Stimulated activated effector memory CD8-positive, alpha-beta T cell treated with anti-CD3 and anti-CD28 coated beads, Interleukin-12 subunit alpha, Interleukin-12 subunit beta, amount 100 ng/mL, for 72 hours (primary cell): ENCODE measurements at regions not wholly inside any gene's neighbourhood (a gene's known extent, or its start where the extent isn't known, plus 50 kb on each side); places are given as distances from the start of the nearest gene placed in this dataset.
"Not testable (repeated sequence)": the region's sequence is repeated elsewhere in the genome, so short reads cannot be mapped to it uniquely, and the experiment has no call there.

ENCODE experiments used
- ATAC-seq: fragments of 150-1000 bp; cut with Tn5 transposase; 2 replicates; pipeline ENCODE4 v1.10.0; 2021
- DNase-seq, 2 donors: peaks; one replicate each; pipeline ENCODE4 v3.0.0; 2021 to 2022; ENCODE audit warnings: low spot score in 2 of 2
- H3K27ac Mint-ChIP-seq: one replicate; pipeline ENCODE4 v1.8.0; 2022; ENCODE audit warnings: mild to moderate bottlenecking, mixed read lengths
- H3K36me3 Mint-ChIP-seq: one replicate; pipeline ENCODE4 v1.8.0; 2022; ENCODE audit warnings: mild to moderate bottlenecking, mixed read lengths
- H3K4me1 Mint-ChIP-seq: one replicate; pipeline ENCODE4 v1.8.0; 2022; ENCODE audit warnings: mixed read lengths
- H3K4me3 Mint-ChIP-seq: one replicate; pipeline ENCODE4 v1.8.0; 2022; ENCODE audit warnings: mild to moderate bottlenecking, mixed read lengths
- H3K9me3 Mint-ChIP-seq: one replicate; pipeline ENCODE4 v1.8.0; 2022; ENCODE audit warnings: mixed read lengths

DNA sequence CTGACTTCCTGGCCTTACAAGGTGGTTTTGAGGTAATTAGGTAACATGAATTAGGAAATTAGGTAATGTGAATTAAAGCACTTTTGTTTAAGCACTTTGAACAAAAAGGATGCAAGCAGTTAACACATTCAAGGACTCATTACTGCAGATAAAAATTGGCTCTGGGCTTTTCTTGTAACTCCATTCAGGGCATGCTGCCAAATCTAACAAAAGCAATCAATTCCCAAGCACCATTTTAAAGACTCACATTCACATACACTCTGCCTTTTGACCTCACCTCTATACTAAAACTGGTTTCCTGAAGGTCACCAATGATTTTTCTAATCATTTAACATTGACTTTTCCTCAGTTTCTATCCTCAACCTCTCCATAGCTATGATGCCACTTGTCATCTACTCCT is 251.2 kb upstream of the RHOBTB1 start:
- no peak overlapping the region for H3K27ac Mint-ChIP-seq

DNA sequence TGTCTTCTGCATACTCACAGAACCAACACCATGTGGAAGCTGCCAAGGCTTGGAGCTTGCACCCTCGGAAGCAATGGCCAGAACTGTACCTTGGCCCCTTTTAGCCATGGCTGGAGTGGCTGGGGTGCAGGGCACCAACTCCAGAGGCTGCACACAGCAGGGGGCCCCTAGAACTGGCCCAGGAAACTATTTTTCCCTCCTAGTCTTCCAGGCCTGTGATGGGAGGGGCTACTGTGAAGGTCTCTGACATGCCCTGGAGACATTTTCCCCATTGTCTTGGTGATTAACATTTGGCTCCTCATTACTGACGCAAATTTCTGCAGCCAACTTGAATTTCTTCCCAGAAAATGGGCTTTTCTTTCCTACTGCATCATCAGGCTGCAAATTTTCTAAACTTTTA is 248.6 kb upstream of the RHOBTB1 start:
- not testable (repeated sequence) for DNase-seq, H3K36me3 Mint-ChIP-seq, ATAC-seq, H3K9me3 Mint-ChIP-seq, H3K4me1 Mint-ChIP-seq, H3K27ac Mint-ChIP-seq, H3K4me3 Mint-ChIP-seq

More for the DNA sequence above, 251.2 kb upstream of the RHOBTB1 start:
- Mint-ChIP-seq H3K9me3 (peaks cover 4% of the 10 kb centered on the region), H3K36me3 (no peaks in the 10 kb centered on the region), H3K4me1 (no peaks in the 10 kb centered on the region), H3K4me3 (no peak overlapping the region)
- DNase-seq = no peak
- no peak for ATAC-seq

DNA sequence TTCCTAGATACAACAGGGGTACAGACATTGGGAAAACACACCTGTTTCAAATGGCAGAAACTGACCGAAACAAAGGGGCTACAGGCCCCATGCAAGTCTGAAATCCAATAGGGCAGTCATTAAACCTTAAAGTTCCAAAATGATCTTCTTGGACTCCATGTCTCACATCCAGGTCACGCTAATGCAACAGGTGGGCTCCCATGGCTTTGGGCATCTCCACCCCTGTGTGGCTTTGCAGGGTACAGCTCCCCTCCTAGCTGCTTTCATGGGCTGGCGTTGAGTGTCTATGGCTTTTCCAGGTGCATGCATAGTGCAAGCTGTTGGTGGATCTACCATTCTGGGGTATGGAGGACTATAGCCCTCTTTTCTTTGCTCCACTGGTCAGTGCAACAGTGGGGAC is 248.1 kb upstream of the RHOBTB1 start:
- Mint-ChIP-seq H3K36me3 (no peaks in the 10 kb centered on the region), H3K9me3 (peaks cover 4% of the 10 kb centered on the region), H3K4me1 (no peaks in the 10 kb centered on the region), H3K27ac (no peak overlapping the region), H3K4me3 (no peak overlapping the region)
- DNase-seq (no peak), ATAC-seq (no peak)

DNA sequence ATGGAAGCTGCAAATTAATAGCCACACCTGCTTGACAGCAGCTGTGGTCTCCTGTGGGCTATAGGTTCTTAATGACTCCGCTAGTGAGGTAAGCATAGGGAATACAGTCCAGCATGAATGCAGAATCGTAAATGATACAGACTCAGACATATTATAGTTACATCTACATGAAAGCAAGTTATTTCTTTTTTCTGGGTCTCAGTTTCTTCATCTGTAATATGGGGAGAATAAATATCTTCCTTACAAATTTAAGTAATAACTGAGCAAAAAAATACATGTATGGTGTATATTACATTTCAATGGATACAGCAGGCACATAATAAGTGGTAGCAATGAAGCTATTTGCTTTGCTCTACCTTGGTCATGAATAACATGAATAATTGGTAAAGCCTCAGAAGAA is 245.9 kb upstream of the RHOBTB1 start:
- ATAC-seq (no peak), DNase-seq (no peak)
- Mint-ChIP-seq H3K9me3 (peaks cover 4% of the 10 kb centered on the region), H3K36me3 (no peaks in the 10 kb centered on the region), H3K27ac (no peak overlapping the region), H3K4me3 (no peak overlapping the region), H3K4me1 (no peaks in the 10 kb centered on the region)

DNA sequence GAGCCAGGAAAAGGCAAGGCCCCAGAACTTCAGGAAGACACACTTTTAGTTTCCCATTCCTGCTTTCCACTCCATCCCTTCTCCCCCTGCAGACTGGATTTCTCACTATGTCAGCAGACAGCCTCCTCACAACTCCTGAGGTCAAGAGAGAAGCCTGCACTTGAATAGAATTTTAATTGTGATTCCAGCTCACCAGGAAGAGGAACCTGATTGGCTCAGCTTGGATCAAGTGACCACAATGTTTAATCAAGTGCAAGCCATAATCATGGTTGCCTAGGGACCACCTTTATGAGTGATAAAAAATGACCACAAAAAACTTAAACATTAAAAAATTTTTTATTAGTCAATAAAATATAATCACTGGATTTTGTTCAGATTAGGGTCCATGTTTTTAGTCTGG is 244.7 kb upstream of the RHOBTB1 start:
- Mint-ChIP-seq H3K4me3 (no peak overlapping the region), H3K27ac (no peak overlapping the region), H3K9me3 (peaks cover 4% of the 10 kb centered on the region), H3K36me3 (no peaks in the 10 kb centered on the region), H3K4me1 (no peaks in the 10 kb centered on the region)
- DNase-seq (no peak), ATAC-seq (no peak)

DNA sequence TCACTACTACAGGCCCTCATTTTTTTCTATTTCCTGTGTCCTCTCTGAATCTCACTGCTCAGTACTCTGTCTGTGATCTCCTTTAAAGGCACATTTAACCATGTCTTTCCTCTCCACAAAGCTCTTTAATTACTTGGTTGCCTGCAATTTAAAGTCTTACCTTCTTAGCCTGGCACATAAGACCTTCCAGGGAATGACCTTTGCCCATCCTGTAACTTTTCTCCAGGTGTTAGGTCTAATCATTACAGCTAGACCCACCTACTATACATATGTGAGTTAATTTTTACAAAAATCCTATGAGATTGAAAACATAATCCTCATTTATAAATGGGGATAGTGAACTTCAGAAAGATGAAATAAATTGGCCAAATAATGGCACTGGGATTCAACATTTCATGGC is 244.1 kb upstream of the RHOBTB1 start:
- DNase-seq (no peak), ATAC-seq (no peak)
- no peak overlapping the region for H3K4me3 Mint-ChIP-seq
- H3K27ac Mint-ChIP-seq = no peak overlapping the region
- peaks cover under 1% of the 10 kb centered on the region for H3K9me3 Mint-ChIP-seq
- no peaks in the 10 kb centered on the region for H3K4me1 Mint-ChIP-seq
- no peaks in the 10 kb centered on the region for H3K36me3 Mint-ChIP-seq

DNA sequence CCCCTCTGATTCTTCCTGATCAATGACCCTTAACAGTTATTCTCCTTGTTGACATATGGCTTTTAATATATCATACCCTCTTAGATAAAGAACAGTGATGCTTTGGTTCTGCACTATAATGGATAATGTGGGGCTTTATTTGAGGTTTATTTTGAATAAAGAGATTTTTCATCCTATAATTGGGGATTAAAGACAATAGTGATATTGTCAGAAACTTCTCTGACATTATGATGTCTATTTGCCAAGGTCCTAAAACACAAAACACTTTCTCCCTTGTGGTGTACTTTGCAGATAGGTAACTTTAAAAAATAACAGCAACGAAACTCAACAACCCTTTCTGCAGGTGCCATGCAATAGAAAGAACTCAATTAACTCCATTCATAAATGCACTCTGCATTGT is 243.6 kb upstream of the RHOBTB1 start:
- no peak for DNase-seq
- Mint-ChIP-seq H3K36me3 (no peaks in the 10 kb centered on the region), H3K27ac (no peak overlapping the region), H3K4me1 (no peaks in the 10 kb centered on the region), H3K9me3 (no peaks in the 10 kb centered on the region), H3K4me3 (no peak overlapping the region)
- ATAC-seq = no peak

DNA sequence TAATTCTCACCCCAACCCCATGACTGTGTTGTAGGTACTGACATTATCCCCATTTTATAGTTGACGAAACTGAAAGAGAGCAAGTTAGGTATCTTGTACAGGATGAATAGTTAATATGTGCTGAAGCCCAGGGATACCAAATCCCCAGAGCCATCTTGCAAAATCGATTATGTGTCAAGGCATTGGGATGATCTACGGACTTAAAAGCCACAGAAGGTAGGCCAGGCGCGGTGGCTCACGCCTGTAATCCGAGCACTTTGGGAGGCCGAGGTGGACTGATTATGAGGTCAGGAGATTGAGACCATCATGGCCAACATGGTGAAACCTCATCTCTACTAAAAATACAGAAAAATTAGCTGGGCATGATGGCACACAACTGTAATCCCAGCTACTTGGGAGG is 242.4 kb upstream of the RHOBTB1 start:
- Mint-ChIP-seq H3K4me3 (no peak overlapping the region), H3K36me3 (no peaks in the 10 kb centered on the region), H3K9me3 (no peaks in the 10 kb centered on the region), H3K4me1 (no peaks in the 10 kb centered on the region), H3K27ac (no peak overlapping the region)
- ATAC-seq = no peak
- no peak for DNase-seq

DNA sequence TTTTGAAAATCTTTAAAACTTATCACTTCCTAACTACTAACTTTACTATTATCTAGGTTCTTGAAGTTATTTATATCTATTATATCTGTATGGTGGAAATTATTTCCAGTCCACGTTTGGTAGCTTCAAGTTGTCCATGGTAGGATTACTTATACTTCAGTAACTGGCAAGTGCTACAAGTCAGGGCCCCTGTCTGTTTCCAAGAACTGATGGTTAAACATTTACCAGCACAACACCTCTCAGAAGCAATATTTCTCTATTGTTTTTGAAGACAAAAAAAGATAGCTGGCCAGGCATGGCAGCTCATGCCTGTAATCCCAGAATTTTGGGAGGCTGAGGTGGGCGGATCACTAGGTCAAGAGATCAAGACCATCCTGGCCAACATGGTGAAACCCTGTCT is 240.4 kb upstream of the RHOBTB1 start:
- no peaks in the 10 kb centered on the region for H3K36me3 Mint-ChIP-seq
- H3K4me1 Mint-ChIP-seq = no peaks in the 10 kb centered on the region
- no peak overlapping the region for H3K27ac Mint-ChIP-seq
- DNase-seq = no peak
- ATAC-seq = no peak
- H3K4me3 Mint-ChIP-seq = no peak overlapping the region
- H3K9me3 Mint-ChIP-seq = no peaks in the 10 kb centered on the region

DNA sequence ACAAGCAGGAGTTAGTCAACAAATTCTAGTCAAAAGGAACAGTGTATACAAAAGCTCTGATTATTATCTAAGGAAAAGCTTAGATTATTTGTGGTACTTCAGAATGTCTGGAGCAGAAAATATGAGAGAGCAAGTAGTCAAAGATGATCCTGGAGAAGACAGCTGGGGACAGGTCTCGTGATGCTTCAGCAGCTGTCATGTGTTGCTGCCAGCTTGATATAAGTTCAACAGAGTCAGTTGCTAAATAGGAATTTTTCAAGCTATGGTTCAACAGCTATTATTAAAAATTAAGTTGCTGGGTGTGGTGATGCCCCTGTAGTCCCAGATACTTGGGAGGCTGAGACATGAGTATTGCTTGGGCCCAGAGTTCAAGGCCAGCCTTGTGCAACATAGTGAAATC is 240.0 kb upstream of the RHOBTB1 start:
- H3K27ac Mint-ChIP-seq = no peak overlapping the region
- DNase-seq = no peak
- no peaks in the 10 kb centered on the region for H3K9me3 Mint-ChIP-seq
- H3K4me1 Mint-ChIP-seq = no peaks in the 10 kb centered on the region
- no peak overlapping the region for H3K4me3 Mint-ChIP-seq
- ATAC-seq = no peak
- H3K36me3 Mint-ChIP-seq = no peaks in the 10 kb centered on the region

DNA sequence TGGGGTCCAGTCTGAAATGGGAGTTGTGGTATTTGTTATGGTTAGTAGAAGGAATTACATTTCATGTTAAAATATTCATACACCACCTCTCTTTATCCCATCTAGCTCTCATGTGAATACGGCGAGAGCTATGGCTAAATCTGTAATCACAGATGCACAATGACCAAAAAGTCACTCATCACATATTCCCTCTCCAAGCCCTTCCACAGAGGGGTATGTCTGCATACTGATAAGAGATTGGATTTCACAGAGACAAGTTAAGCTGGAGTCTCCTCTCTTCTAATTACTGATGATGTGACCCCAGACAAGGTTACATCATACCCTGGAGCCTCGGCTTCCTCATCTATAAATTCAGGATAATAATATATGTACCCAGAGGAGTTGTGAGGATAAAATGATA is 237.8 kb upstream of the RHOBTB1 start:
- H3K9me3 Mint-ChIP-seq = no peaks in the 10 kb centered on the region
- ATAC-seq (no peak), DNase-seq (no peak)
- H3K4me3 Mint-ChIP-seq = no peak overlapping the region
- no peaks in the 10 kb centered on the region for H3K4me1 Mint-ChIP-seq
- no peak overlapping the region for H3K27ac Mint-ChIP-seq
- H3K36me3 Mint-ChIP-seq = no peaks in the 10 kb centered on the region

DNA sequence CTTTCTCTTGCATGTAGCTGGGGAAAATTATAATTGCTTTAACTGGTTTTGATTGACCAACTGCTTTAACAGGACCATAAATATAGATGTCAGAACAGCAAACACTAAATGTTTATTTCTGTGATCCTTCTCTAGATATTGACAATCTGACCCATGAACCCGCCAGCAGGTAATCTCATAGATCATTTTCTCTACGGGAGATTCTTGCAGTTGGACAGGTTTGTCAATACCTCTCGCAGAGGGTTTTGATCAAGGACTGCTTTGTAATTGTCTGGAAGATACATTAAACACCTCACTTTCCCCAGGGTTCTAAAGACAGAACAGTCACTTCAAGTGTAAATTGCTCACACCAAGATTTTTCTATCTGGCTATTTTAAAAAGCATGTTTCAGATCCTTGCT is 235.8 kb upstream of the RHOBTB1 start:
- H3K4me1 Mint-ChIP-seq = no peaks in the 10 kb centered on the region
- H3K9me3 Mint-ChIP-seq = no peaks in the 10 kb centered on the region
- H3K27ac Mint-ChIP-seq = no peak overlapping the region
- no peaks in the 10 kb centered on the region for H3K36me3 Mint-ChIP-seq
- ATAC-seq (no peak), DNase-seq (no peak)
- no peak overlapping the region for H3K4me3 Mint-ChIP-seq

DNA sequence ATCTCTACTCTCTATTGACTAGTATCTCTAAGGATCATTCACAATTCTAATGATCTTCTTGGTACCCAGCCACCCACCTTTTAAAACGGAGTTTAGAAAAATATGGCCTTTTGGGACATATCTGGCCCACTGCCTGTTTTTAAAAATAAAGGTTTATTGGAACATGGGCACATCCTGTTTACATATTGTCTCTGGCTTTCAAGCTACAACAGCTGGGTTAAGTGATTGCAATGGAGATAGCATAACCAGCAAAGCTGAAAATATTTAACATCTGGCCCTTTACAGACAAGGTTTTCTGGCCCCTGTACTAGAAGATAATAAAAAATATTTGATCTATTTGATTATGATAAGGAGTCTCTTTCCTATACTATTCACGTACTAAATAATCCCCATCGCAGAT is 232.4 kb upstream of the RHOBTB1 start:
- Mint-ChIP-seq H3K27ac (no peak overlapping the region), H3K9me3 (peaks cover 3% of the 10 kb centered on the region), H3K36me3 (no peaks in the 10 kb centered on the region), H3K4me3 (no peak overlapping the region), H3K4me1 (no peaks in the 10 kb centered on the region)
- ATAC-seq = no peak
- DNase-seq = no peak

DNA sequence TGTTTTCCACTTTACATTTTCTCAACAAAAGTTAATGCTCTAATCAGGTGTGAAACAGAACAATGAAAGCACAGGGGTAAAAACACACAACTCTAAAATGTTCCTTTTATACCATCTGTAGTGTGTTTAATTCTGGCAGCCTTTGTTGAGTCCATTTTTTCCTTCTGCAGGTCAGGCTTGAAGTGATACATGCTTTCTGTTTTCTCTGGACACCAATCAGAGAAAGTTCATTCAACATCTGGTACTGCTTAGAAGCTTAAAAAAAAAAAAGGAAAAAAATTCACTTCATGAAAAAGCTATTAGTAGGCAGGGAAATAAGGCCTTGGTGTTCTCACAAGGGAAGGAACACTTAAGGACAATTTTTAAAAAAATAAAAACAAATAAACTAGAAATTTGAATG is 231.3 kb upstream of the RHOBTB1 start:
- H3K27ac Mint-ChIP-seq = no peak overlapping the region
- no peak overlapping the region for H3K4me3 Mint-ChIP-seq
- peaks cover 3% of the 10 kb centered on the region for H3K9me3 Mint-ChIP-seq
- H3K4me1 Mint-ChIP-seq = no peaks in the 10 kb centered on the region
- no peaks in the 10 kb centered on the region for H3K36me3 Mint-ChIP-seq
- DNase-seq (no peak), ATAC-seq (no peak)

DNA sequence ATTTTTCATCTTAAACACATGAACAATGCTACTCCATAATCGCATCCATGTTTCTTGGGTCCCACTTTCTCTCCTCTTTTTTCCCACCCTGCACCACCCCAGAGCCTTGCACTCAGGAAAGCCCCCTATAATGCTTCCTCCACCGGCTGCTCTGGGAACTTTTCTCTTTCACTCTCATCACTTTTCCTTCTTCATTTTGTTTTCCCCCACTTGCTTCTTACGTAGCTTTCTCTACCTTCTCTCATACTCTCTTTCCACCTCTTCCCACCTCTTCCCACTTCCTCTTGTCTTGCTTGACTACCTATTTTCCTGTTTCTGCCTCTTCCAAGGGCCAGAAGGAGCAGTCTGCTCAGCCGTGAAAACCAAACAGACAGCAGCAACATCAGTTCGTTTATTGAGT is 229.5 kb upstream of the RHOBTB1 start:
- H3K27ac Mint-ChIP-seq = no peak overlapping the region
- H3K4me1 Mint-ChIP-seq = no peaks in the 10 kb centered on the region
- H3K4me3 Mint-ChIP-seq = no peak overlapping the region

DNA sequence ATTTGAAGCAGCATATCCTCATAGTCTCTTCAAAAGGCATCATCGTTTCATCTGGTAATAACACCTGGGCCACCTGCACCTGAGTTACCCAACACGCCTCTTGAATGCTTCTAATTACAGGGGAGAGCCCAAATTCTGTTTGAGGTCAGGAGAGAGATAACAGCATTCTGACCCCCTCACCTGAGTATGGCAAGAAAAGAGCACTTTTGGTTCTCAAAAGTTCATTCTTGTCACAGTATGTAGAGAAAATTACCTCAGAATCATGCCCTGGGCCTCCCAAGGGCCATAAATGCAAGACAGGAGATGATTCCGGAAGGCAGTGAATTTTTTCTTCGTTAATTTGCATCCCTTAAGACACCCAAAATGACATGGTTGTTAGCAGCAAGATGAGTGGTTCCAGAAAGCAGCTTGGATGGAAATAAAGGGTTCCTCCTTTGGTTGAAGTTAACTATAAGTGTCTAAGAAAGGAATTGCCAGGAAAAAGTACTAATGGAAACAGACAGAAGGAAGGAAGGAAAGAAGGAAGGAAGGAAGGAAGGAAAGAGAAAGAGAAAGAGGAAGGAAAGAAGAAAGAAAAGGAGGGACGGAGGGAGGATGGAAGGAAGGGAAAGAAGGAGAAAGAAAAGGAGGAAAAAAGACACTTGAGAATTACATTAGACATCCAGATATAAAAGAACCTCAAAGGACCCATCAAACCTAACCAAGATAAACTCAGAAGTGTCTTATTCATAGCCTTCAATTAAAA is 228.4 kb upstream of the RHOBTB1 start:
- DNase-seq (no peak), ATAC-seq (no peak)
- Mint-ChIP-seq H3K4me1 (no peaks in the 10 kb centered on the region), H3K27ac (no peak overlapping the region), H3K36me3 (no peaks in the 10 kb centered on the region), H3K9me3 (peaks cover 7% of the 10 kb centered on the region), H3K4me3 (no peak overlapping the region)

More for the DNA sequence above, 229.5 kb upstream of the RHOBTB1 start:
- Mint-ChIP-seq H3K36me3 (no peaks in the 10 kb centered on the region), H3K9me3 (peaks cover 3% of the 10 kb centered on the region)
- ATAC-seq (no peak), DNase-seq (no peak)

DNA sequence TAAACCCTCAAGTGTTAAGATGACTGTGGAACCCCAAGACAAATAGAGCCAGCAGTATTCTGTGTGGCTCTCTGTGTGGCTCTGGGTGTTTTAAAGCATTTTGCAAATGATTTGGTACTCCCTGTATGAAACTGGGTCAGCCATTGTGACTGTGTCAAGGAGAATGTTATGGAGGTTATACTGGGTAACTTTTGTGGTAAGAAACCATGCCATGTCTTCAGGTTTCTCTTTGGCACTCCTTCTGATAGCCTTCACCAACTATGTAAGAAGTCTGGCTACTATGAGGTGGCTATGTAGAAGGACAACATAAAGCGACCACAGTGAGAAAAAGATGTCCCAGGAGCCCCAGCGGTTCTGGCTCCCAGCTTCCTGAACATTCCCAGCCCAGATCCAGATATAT is 226.6 kb upstream of the RHOBTB1 start:
- Mint-ChIP-seq H3K27ac (no peak overlapping the region), H3K9me3 (peaks cover 7% of the 10 kb centered on the region), H3K4me3 (no peak overlapping the region), H3K36me3 (no peaks in the 10 kb centered on the region), H3K4me1 (no peaks in the 10 kb centered on the region)
- no peak for ATAC-seq
- DNase-seq = no peak
